UCSD-AML1 (cell line): ENCODE measurements at regions not wholly inside any gene's neighbourhood (a gene's known extent, or its start where the extent isn't known, plus 50 kb on each side); places are given as distances from the start of the nearest gene placed in this dataset.
"Not testable (repeated sequence)": the region's sequence is repeated elsewhere in the genome, so short reads cannot be mapped to it uniquely, and the experiment has no call there.

Experiments
- DNase-seq: peaks from one replicate; lab custom pipeline; 2025; ENCODE audit not compliant: unreplicated experiment; lab: John Stamatoyannopoulos, UW

DNA sequence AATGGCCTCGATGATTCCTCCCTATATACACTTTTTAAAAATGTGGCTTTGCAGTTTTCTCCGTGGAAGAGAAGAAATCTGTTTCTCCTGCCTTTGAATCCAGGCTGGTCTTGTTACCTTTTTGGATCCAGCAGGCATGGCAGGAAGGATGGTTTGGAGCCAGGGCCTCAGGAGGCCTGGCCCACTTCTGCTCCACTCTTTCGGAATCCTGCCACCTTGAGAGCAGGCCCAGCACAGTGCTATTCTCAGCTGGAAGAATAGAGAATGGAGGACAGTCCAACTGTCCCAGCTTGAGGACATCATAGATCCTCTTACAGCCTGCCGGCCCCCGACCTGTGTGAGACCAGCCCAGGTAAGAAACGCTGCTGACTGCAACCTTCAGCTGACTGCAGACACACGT, 421.5 kb downstream of the FUT8 start:
- DNase-seq = no peak

GRCh38 chr14:65834812-65835211, 422.3 kb downstream of the FUT8 start:
- no peak for DNase-seq

GRCh38 chr14:65835501-65835900, 423.0 kb downstream of the FUT8 start:
- no peak for DNase-seq

GRCh38 chr14:65838565-65838964, 426.0 kb downstream of the FUT8 start:
- no peak for DNase-seq

GRCh38 chr14:65840118-65840751, 427.7 kb downstream of the FUT8 start:
- DNase-seq = no peak

DNA sequence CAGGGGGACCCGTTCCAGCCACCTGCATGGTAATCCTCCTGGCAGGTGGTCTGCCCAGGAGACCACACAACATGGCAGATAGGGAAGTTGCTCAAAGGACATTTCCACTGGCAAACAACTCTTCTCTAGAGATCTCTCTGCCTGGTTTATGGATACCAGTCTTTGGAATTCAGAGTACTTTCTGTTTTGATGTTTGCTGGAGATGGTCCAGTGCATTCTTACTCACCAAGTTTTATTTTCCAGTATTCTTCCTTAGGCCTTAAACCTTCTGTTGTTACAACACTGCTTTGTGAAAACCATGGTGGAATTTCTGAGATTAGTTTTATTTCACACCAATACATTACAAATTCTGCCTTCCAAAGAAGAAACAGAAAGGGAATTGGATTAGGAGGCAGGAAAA, 428.3 kb downstream of the FUT8 start:
- no peak for DNase-seq

DNA sequence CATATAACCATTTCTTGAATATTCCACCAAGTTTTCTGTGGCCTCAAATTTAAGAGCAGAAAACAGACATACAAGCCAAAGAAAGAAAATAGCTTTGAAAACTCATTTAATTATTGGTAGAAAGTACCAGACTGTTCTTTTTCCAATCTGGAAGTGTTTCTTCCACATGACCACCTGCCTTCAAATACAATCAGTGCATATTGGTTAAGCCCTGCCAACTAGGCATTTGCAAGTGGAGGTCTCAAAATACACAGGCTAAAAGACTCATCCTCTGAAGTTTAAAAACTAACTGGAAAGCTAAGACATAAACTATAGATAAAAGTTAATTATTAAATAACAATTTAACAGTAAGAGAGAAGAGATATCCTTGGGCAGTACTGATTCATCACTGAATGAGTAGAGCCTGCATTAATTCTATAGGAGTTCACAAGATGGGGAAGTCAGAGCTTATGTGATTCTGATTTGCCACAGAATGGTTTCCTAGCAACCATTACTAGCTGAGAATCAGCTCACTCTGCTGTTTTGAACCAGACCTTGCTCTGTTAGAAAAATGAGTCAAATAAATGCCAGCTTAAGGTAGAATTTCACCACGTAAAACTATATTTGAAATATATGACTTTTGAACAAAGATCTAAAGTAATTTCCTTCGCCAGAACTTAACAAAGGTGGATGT, 433.8 kb downstream of the FUT8 start:
- no peak for DNase-seq

- DNase-seq = peak; percentile 38
Observed at GRCh38 chr14:65847075-65847847, 434.7 kb downstream of the FUT8 start.

GRCh38 chr14:65847931-65848330, 435.4 kb downstream of the FUT8 start:
- not testable (repeated sequence) for DNase-seq

DNA sequence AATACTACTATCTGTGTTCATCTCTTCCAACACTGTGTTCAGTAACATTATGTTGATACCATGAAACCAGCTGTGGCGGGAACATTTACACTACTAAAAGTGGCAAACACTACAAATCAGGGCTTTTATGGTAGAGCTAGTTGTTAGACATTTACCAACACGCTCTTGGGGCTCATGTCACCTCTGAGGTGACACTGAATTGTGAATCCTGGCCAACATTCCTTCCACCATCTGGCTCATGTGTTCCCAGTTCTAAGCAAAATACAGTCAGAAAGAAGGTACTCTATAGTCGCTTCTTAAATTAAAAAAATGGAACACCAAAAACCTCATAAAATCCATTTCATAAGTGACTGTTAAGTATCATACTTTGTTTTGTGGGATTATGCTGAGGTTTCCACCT, 436.6 kb downstream of the FUT8 start:
- DNase-seq = no peak

DNA sequence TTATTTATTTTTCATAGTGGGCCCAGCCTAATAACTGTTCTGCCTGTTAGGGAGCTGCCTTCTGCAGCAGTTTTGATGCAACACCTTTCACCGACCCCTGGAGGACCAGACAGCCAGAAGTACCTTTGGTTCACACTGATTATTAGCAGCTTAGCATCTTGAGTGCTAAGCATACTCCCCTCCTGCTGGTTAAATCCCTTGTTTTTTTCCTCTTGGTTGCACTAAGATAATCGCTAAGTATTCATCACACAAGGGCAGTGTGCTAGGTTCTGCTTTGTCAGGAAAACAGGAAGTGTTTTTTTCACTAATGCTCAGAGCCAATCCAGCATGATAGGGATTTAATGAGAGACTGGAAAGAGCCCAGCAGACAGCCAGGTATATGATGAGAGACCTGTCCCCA, 437.0 kb downstream of the FUT8 start:
- DNase-seq = no peak

DNA sequence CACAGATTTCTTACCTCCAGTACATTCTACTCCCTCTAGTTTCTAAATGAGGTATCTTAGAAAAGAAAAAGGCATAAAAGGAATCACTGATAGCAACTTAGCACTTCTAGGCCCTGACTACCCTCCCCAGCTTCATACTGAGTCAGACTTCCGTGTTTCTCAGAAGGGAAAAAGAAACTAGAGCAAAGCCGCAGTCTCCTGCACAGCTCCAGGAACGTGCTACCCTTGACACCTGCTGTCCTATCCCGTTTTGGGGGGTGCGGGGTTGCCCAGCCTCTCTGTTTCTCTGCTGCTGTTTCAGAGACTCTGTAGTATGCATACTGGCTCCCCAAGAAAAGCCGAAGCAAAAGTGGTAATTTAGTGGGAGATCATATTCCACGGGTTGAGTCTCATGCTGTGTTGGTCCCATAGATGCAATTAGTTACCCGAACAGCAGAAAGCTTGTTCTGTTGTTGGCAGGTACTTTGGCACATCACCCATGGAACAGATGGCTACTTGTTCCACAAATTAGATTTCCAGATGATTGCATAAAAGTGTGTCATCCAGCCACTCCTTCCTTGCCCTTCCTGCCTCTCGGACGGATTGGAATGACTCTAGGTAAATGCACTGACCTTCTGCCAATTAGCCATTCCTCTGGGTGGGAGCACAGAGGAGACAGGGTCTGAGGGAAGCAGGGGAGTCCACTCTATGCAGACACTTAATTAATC, 438.1 kb downstream of the FUT8 start:
- DNase-seq = no peak

DNA sequence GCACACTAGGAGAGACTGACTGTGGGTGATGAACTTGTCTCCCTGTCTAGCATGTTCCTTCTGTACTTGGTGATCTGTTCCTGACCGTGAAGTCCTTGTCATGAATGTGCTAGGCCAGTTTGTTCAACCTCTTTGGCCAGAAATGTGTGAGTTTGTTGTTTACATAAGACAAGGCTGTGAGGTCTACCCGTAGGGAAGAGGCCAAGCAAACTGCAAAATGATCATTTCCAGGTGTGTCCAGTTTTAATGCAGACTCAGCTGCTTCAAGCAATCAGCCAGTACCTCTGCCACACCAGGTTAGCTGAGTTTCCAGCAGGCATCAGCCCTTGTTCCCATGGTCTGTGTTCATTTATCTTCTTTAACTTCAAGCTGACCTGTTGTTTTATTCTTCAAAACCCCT, 440.2 kb downstream of the FUT8 start:
- DNase-seq = no peak

DNA sequence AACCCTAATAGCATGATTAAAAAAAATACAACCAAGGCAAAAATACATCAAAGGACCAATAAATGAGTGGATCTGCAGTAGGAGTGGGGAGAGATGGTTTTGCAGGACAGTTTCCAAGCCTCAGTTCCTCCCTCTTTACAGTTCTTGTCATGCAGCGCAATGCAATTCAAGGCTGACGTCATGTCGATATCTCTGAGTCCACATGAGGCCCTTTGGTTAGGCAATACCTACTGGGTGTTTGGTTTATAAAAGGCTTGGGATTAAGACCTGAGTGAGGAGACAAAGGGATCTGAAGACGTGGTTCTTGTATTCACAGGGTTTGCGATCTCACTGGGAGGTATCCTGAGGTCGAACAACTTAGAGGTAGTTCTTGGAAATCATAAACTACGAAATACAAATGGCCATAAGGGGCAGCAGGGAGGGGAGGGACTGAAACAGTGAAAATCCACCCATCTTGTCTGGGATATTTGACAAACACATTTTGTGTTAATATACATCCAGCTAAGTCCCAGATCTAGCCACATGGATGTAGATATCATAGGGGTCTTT, 441.0 kb downstream of the FUT8 start:
- no peak for DNase-seq

- no peak for DNase-seq
Observed at GRCh38 chr14:65854215-65854614, 441.7 kb downstream of the FUT8 start.

- DNase-seq = no peak
Observed at GRCh38 chr14:65860956-65861611, 448.6 kb downstream of the FUT8 start.

DNA sequence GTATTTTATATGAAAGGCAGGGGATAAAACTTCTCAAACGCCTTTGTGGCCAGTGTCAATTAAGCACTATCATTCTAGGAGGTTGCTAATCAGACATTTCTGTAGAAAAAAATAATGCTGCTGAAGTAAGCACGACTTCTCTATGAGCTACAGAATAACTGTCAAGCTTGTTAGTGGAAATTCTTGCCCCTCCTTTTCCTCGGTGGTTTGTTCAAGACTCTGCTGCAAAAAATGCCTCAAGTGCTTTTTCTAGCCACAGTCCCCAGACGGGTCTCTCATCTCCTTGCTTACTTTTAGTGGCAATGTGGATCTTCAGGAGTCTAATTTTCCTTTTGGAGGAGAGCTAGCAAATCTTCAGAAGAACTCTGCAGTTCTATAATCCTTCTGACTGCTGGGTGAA, 452.0 kb downstream of the FUT8 start:
- no peak for DNase-seq

GRCh38 chr14:65864984-65865383, 452.5 kb downstream of the FUT8 start:
- no peak for DNase-seq

- no peak for DNase-seq
Observed at GRCh38 chr14:65866448-65866847, 453.9 kb downstream of the FUT8 start.

DNA sequence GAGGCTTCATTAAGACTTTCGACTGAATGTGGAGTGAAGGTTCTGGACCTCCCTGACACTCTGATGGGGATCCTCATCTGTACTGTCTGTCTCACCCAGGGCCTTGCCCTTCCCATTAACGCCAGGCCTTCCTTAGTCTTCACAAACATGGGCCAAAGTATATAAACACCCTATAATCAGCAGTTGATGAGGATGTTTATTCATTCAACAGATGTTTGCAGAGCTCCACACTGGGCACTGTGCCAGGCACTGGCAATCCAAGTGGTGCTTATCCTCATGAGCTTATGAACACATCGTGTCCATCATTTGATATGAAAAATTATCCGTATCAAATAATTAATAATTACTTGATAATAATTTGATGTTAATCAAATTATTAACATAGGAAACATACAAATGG, 454.4 kb downstream of the FUT8 start:
- no peak for DNase-seq

DNA sequence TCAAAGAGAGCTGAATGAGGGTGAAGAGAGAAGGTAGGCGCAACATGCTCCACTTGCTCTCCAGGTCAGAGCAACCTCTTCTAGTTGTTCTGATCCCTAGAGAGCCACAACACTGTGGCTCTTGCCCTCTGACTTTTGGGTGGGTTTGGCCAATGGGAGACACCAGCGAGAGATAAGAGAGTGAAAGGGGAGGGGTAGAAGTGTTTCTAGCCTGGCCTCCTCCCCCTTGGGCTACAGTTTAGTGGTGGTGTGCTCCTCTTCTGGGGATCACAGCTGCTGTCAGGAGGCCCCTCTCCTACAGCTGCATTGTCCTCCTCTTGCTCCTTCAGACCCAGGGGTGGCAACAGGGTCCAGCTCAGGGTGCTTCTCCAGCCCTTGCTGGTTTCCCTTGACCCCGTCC, 454.8 kb downstream of the FUT8 start:
- no peak for DNase-seq
